HCT116 (cell line): ENCODE measurements at regions not wholly inside any gene's neighbourhood (a gene's known extent, or its start where the extent isn't known, plus 50 kb on each side); places are given as distances from the start of the nearest gene placed in this dataset.

ENCODE experiments used
- ATAC-seq: fragments of 200-7000 bp; cut with Tn5 transposase; 2 replicates; pipeline ENCODE4 v1.9.1; 2020; ENCODE audit warnings: mild to moderate bottlenecking, moderate library complexity
- BruUV-seq: library from RNA; stranded (reverse); fragments of 400-500 nt; replicated peaks from 2 replicates; lab custom pipeline; 2021; lab: Mats Ljungman, UMichigan
- CTCF ChIA-PET: fragments of 300-600 bp; sonication (Branson Sonifier 250); formaldehyde crosslinking; loops from one replicate; lab custom pipeline; 2021; ENCODE audit warnings: antibody characterized with exemption; lab: Charles Lee
- POLR2A ChIA-PET: fragments of 300-600, 350-600 bp; sonication (Branson Sonifier 250); formaldehyde crosslinking; loops from one replicate; lab custom pipeline; 2021; ENCODE audit warnings: antibody characterized with exemption; lab: Charles Lee
- RAD21 ChIA-PET, 2 experiments: fragments of 300-600 bp; sonication (Branson Sonifier 250); formaldehyde crosslinking; loops; one replicate each; lab custom pipeline; 2023; ENCODE audit warnings: low total read pairs in 2 of 2; ENCODE audit not compliant: uncharacterized antibody in 2 of 2, unreplicated experiment in 2 of 2, low non-redundant PET in 1 of 2; lab: Charles Lee
- DNase-seq: peaks from one replicate; pipeline ENCODE4 v3.0.0-alpha.2; 2010; ENCODE audit warnings: low read depth, low spot score
- H2AFZ ChIP-seq: fragments of 200-600 bp; shearing (Covaris generic), sonication (generic); 2 replicates; pipeline ENCODE4 v1.6.1; 2017; ENCODE audit warnings: low read depth, mixed run types, mixed read lengths, antibody characterized with exemption, low read length; ENCODE audit not compliant: poor library complexity, severe bottlenecking
- H3K27ac ChIP-seq: 2 replicates; pipeline ENCODE4 v1.5.1; 2012; ENCODE audit warnings: low read depth, low read length
- H3K27me3 ChIP-seq: fragments of 200-600 bp; sonication (generic); 2 replicates; pipeline ENCODE4 v1.6.1; 2016; ENCODE audit warnings: mixed run types, low read length, mixed read lengths; ENCODE audit not compliant: insufficient read depth
- H3K36me3 ChIP-seq, 2 experiments: fragments of 200-500 bp in 1 of 2; fragments of 200-600 bp in 1 of 2; sonication (Bioruptor generic) in 1 of 2; sonication (generic) in 1 of 2; 2 replicates each; pipeline versions ENCODE4 v1.5.1 to v1.6.1; 2014 to 2016; ENCODE audit warnings: low read length in 2 of 2, inconsistent platforms in 1 of 2, mixed read lengths in 1 of 2, mixed run types in 1 of 2; ENCODE audit not compliant: insufficient read depth in 2 of 2, control insufficient read depth in 1 of 2
- H3K4me1 ChIP-seq, 2 experiments: fragments of 200-600 bp in 1 of 2; sonication (generic) in 1 of 2; 2 replicates each; pipeline versions ENCODE4 v1.5.1 to v1.6.1; 2012 to 2017; ENCODE audit warnings: low read length in 2 of 2, inconsistent platforms in 1 of 2, mild to moderate bottlenecking in 1 of 2, mixed read lengths in 1 of 2, mixed run types in 1 of 2, moderate library complexity in 1 of 2; ENCODE audit not compliant: insufficient read depth in 2 of 2, control insufficient read depth in 1 of 2
- H3K4me2 ChIP-seq: fragments of 200-600 bp; sonication (generic); 2 replicates; pipeline ENCODE4 v1.6.1; 2017; ENCODE audit warnings: mixed run types, low read length, mixed read lengths
- H3K4me3 ChIP-seq, 2 experiments: fragments of 200-600 bp in 1 of 2; sonication (generic) in 1 of 2; replicated peaks in 1 of 2; 2 replicates each; pipeline ENCODE4 v1.5.1; 2011 to 2016; ENCODE audit warnings: low read length in 2 of 2, control low read depth in 1 of 2, low read depth in 1 of 2, mild to moderate bottlenecking in 1 of 2, mixed read lengths in 1 of 2, mixed run types in 1 of 2
- H3K79me2 ChIP-seq: fragments of 200-600 bp; sonication (generic); 2 replicates; pipeline ENCODE4 v1.6.1; 2017; ENCODE audit warnings: mild to moderate bottlenecking, mixed run types, low read length, moderate library complexity, mixed read lengths; ENCODE audit not compliant: insufficient read depth
- H3K9ac ChIP-seq: fragments of 200-600 bp; sonication (generic); 2 replicates; pipeline ENCODE4 v1.6.1; 2016; ENCODE audit warnings: low read length, mixed read lengths
- H3K9me2 ChIP-seq: fragments of 200-600 bp; sonication (generic), shearing (Covaris generic); 2 replicates; pipeline ENCODE4 v1.6.1; 2017; ENCODE audit warnings: mixed run types, mild to moderate bottlenecking, moderate library complexity; ENCODE audit not compliant: insufficient read depth
- H3K9me3 ChIP-seq, 2 experiments: fragments of 200-500 bp in 1 of 2; fragments of 200-600 bp in 1 of 2; sonication (Bioruptor generic) in 1 of 2; sonication (generic) in 1 of 2; 2 replicates each; pipeline ENCODE4 v1.6.1; 2014 to 2017; ENCODE audit warnings: low read length in 2 of 2, mixed read lengths in 2 of 2, inconsistent platforms in 1 of 2, low read depth in 1 of 2, mild to moderate bottlenecking in 1 of 2, mixed run types in 1 of 2, moderate library complexity in 1 of 2; ENCODE audit not compliant: control insufficient read depth in 1 of 2, insufficient read depth in 1 of 2
- H4K20me1 ChIP-seq: fragments of 200-600 bp; sonication (generic), shearing (Covaris generic); 2 replicates; pipeline ENCODE4 v1.6.1; 2017; ENCODE audit warnings: mixed run types, mild to moderate bottlenecking, moderate library complexity; ENCODE audit not compliant: insufficient read depth
- CBX3 ChIP-seq: IDR thresholded peaks from 2 replicates; pipeline ENCODE4 v1.6.1; 2012; ENCODE audit warnings: low read depth
- CEBPB ChIP-seq: IDR thresholded peaks from 2 replicates; pipeline ENCODE4 v1.6.1; 2012; ENCODE audit warnings: low read depth
- EGR1 ChIP-seq: IDR thresholded peaks from 2 replicates; pipeline ENCODE4 v1.6.1; 2012; ENCODE audit warnings: low read depth
- EZH2 ChIP-seq: fragments of 200-600 bp; sonication (generic); IDR thresholded peaks from 2 replicates; pipeline ENCODE4 v1.6.1; 2017; ENCODE audit warnings: antibody characterized with exemption, mixed run types
- EZH2phosphoT487 ChIP-seq: fragments of 200-600 bp; IDR thresholded peaks from 2 replicates; pipeline ENCODE4 v1.6.1; 2018; ENCODE audit warnings: antibody characterized with exemption, borderline replicate concordance
- FOSL1 ChIP-seq: IDR thresholded peaks from 2 replicates; pipeline ENCODE4 v1.6.1; 2012; ENCODE audit warnings: low read depth
- JUND ChIP-seq: IDR thresholded peaks from 2 replicates; pipeline ENCODE4 v1.6.1; 2012
- POLR2A ChIP-seq: IDR thresholded peaks from 2 replicates; pipeline ENCODE4 v1.7.0; 2011; ENCODE audit warnings: borderline replicate concordance; ENCODE audit not compliant: insufficient read depth, insufficient read length; ENCODE audit errors: extremely low read depth
- POLR2AphosphoS5 ChIP-seq: IDR thresholded peaks from 2 replicates; pipeline ENCODE4 v1.6.1; 2011; ENCODE audit warnings: mild to moderate bottlenecking, low read depth, low read length, moderate library complexity
- RAD21 ChIP-seq: IDR thresholded peaks from 2 replicates; pipeline ENCODE4 v1.6.1; 2012; ENCODE audit warnings: low read depth, mild to moderate bottlenecking
- REST ChIP-seq: IDR thresholded peaks from 2 replicates; pipeline ENCODE4 v1.6.1; 2012; ENCODE audit warnings: low read depth
- SP1 ChIP-seq: IDR thresholded peaks from 2 replicates; pipeline ENCODE4 v1.6.1; 2012; ENCODE audit warnings: low read depth
- SRF ChIP-seq: IDR thresholded peaks from 2 replicates; pipeline ENCODE4 v1.6.1; 2012; ENCODE audit warnings: low read depth
- TCF7L2 ChIP-seq: IDR thresholded peaks from 2 replicates; pipeline ENCODE4 v1.7.0; 2011; ENCODE audit warnings: borderline replicate concordance, inconsistent platforms; ENCODE audit not compliant: insufficient read depth, insufficient read length; ENCODE audit errors: extremely low read depth
- YY1 ChIP-seq: IDR thresholded peaks from 2 replicates; pipeline ENCODE4 v1.6.1; 2011; ENCODE audit warnings: low read length, low read depth, moderate library complexity, mild to moderate bottlenecking; ENCODE audit not compliant: insufficient replicate concordance; ENCODE audit errors: extremely low read depth
- ZBTB33 ChIP-seq: IDR thresholded peaks from 2 replicates; pipeline ENCODE4 v1.6.1; 2011; ENCODE audit warnings: mild to moderate bottlenecking, low read length, moderate library complexity; ENCODE audit not compliant: insufficient replicate concordance; ENCODE audit errors: extremely low read depth
- ZFX ChIP-seq: fragments of 450-650 bp; IDR thresholded peaks from 2 replicates; pipeline ENCODE4 v1.6.1; 2017
- intact Hi-C: fragments of 100-400 bp; cut with micrococcal nuclease; formaldehyde crosslinking; loops from 2 replicates; pipeline ENCODE4 v1.10.0; 2022
- TF ChIP-seq, protein P1 (sequence below), 3 experiments: fragments of 200-600 bp in 1 of 3; sonication (generic) in 1 of 3; IDR thresholded peaks in 2 of 3; conservative IDR thresholded peaks in 1 of 3; 2 replicates each; pipeline ENCODE4 v1.5.1; 2012 to 2017; ENCODE audit warnings: low read depth in 2 of 3, low read length in 2 of 3, antibody characterized with exemption in 1 of 3, borderline replicate concordance in 1 of 3, control low read depth in 1 of 3, mild to moderate bottlenecking in 1 of 3, mixed read lengths in 1 of 3, mixed run types in 1 of 3, moderate library complexity in 1 of 3; ENCODE audit not compliant: insufficient read depth in 1 of 3
- TF ChIP-seq, protein P2 (sequence below): IDR thresholded peaks from 2 replicates; pipeline ENCODE4 v1.6.1; 2012
- TF ChIP-seq, protein P3 (sequence below): IDR thresholded peaks from 2 replicates; pipeline ENCODE4 v1.6.1; 2012

- Histone ChIP-seq H3K9me2 (no peaks in the 10 kb centered on the region), H3K36me3 (no peaks in the 10 kb centered on the region), H3K9ac (no peak overlapping the region), H2AFZ (no peak overlapping the region), H3K9me3 (no peaks in the 10 kb centered on the region), H3K4me3 (no peak overlapping the region), H3K4me1 (no peaks in the 10 kb centered on the region), H3K79me2 (no peaks in the 10 kb centered on the region), H3K4me2 (no peak overlapping the region), H3K27me3 (no peaks in the 10 kb centered on the region), H3K27ac (no peak overlapping the region), H4K20me1 (no peaks in the 10 kb centered on the region)
- no TSS peak for BruUV-seq
- ATAC-seq (no peak), DNase-seq (no peak)
- TF ChIP-seq, protein P1, sequence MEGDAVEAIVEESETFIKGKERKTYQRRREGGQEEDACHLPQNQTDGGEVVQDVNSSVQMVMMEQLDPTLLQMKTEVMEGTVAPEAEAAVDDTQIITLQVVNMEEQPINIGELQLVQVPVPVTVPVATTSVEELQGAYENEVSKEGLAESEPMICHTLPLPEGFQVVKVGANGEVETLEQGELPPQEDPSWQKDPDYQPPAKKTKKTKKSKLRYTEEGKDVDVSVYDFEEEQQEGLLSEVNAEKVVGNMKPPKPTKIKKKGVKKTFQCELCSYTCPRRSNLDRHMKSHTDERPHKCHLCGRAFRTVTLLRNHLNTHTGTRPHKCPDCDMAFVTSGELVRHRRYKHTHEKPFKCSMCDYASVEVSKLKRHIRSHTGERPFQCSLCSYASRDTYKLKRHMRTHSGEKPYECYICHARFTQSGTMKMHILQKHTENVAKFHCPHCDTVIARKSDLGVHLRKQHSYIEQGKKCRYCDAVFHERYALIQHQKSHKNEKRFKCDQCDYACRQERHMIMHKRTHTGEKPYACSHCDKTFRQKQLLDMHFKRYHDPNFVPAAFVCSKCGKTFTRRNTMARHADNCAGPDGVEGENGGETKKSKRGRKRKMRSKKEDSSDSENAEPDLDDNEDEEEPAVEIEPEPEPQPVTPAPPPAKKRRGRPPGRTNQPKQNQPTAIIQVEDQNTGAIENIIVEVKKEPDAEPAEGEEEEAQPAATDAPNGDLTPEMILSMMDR (IDR thresholded peaks at IDR 0.05 in 2 of 3, conservative IDR thresholded peaks at IDR 0.05 in 1 of 3; ENCODE audit: borderline replicate concordance in 1 of 3, insufficient read depth in 1 of 3, low read depth in 2 of 3, low read length in 2 of 3): no peak
- TF ChIP-seq POLR2A (no peak), EZH2phosphoT487 (no peak), REST (no peak), CEBPB (no peak), RAD21 (no peak), EZH2 (no peak), TCF7L2 (no peak), YY1 (no peak), ZFX (no peak), CBX3 (no peak), JUND (no peak), POLR2AphosphoS5 (no peak), SRF (no peak), ZBTB33 (no peak), FOSL1 (no peak), SP1 (no peak), EGR1 (no peak)
- TF ChIP-seq, protein P2, sequence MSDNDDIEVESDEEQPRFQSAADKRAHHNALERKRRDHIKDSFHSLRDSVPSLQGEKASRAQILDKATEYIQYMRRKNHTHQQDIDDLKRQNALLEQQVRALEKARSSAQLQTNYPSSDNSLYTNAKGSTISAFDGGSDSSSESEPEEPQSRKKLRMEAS: no peak
- TF ChIP-seq, protein P3, sequence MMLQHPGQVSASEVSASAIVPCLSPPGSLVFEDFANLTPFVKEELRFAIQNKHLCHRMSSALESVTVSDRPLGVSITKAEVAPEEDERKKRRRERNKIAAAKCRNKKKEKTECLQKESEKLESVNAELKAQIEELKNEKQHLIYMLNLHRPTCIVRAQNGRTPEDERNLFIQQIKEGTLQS: no peak
- ChIA-PET CTCF (no interaction called here), POLR2A (no interaction called here), RAD21 (no interaction called here)
- intact Hi-C loops: no loop called here
Measured at GRCh38 chr6:74604279-74604678, 601.6 kb downstream of the COL12A1 start.
